Large intestine (tissue), 3 donors: ENCODE measurements at regions not wholly inside any gene's neighbourhood (a gene's known extent, or its start where the extent isn't known, plus 50 kb on each side); places are given as distances from the start of the nearest gene placed in this dataset.

Experiments used
- DNase-seq, 2 donors: peaks; one replicate each; pipeline versions ENCODE4 v3.0.0 to v3.0.0-alpha.2; 2013
- H3K27ac ChIP-seq: one replicate; pipeline ENCODE4 v1.5.1; 2013; ENCODE audit warnings: low read length
- H3K27me3 ChIP-seq: 2 replicates; pipeline ENCODE4 v1.6.1; 2013; ENCODE audit warnings: low read length; ENCODE audit not compliant: control insufficient read depth, insufficient read depth
- H3K36me3 ChIP-seq: 2 replicates; pipeline ENCODE4 v1.6.1; 2013; ENCODE audit warnings: low read length; ENCODE audit not compliant: control insufficient read depth, insufficient read depth
- H3K4me1 ChIP-seq: one replicate; pipeline ENCODE4 v1.6.1; 2013; ENCODE audit warnings: low read length; ENCODE audit not compliant: control insufficient read depth, insufficient read depth
- H3K4me3 ChIP-seq: one replicate; pipeline ENCODE4 v1.5.1; 2013; ENCODE audit warnings: low read length
- H3K9me3 ChIP-seq: one replicate; pipeline ENCODE4 v1.6.1; 2013; ENCODE audit warnings: mild to moderate bottlenecking, low read depth, low read length, moderate library complexity; ENCODE audit not compliant: control insufficient read depth
- WGBS: methylation state at CpG from one replicate; pipeline ENCODE4 v1.1.5; 2013; ENCODE audit warnings: low lambda C conversion rate; ENCODE audit not compliant: insufficient coverage; 5-methylcytosine and 5-hydroxymethylcytosine counted together

GRCh38 chr10:56298941-56299340 is 62.1 kb downstream of the ZWINT start:
- WGBS = no CpG with 5 or more reads among the region's 7 CpGs
- Histone ChIP-seq H3K27me3 (no peaks in the 10 kb centered on the region), H3K27ac (no peak overlapping the region), H3K4me1 (no peaks in the 10 kb centered on the region), H3K4me3 (no peak overlapping the region), H3K9me3 (no peaks in the 10 kb centered on the region), H3K36me3 (no peaks in the 10 kb centered on the region)
- DNase-seq = no peak

GRCh38 chr10:56296618-56297017 is 64.4 kb downstream of the ZWINT start:
- no peaks in the 10 kb centered on the region for H3K4me1 ChIP-seq
- WGBS = no CpG with 5 or more reads among the region's 1 CpG
- H3K9me3 ChIP-seq = no peaks in the 10 kb centered on the region
- no peak overlapping the region for H3K27ac ChIP-seq
- H3K27me3 ChIP-seq = no peaks in the 10 kb centered on the region
- no peak overlapping the region for H3K4me3 ChIP-seq
- DNase-seq = no peak
- H3K36me3 ChIP-seq = no peaks in the 10 kb centered on the region

- Histone ChIP-seq H3K9me3 (no peaks in the 10 kb centered on the region), H3K27ac (no peak overlapping the region), H3K4me3 (no peak overlapping the region), H3K4me1 (no peaks in the 10 kb centered on the region), H3K36me3 (no peaks in the 10 kb centered on the region), H3K27me3 (no peaks in the 10 kb centered on the region)
- no peak for DNase-seq
- 64% methylated on average over 2 of the region's 2 CpGs for WGBS
These were observed 72.7 kb downstream of the ZWINT start for GRCh38 chr10:56288403-56288802.

- H3K4me3 ChIP-seq = no peak overlapping the region
- no peaks in the 10 kb centered on the region for H3K4me1 ChIP-seq
- H3K9me3 ChIP-seq = no peaks in the 10 kb centered on the region
- H3K27me3 ChIP-seq = no peaks in the 10 kb centered on the region
- no peak overlapping the region for H3K27ac ChIP-seq
- no peak for DNase-seq
- H3K36me3 ChIP-seq = no peaks in the 10 kb centered on the region
These were observed 75.0 kb downstream of the ZWINT start for GRCh38 chr10:56286096-56286495.

- Histone ChIP-seq H3K4me1 (no peaks in the 10 kb centered on the region), H3K36me3 (no peaks in the 10 kb centered on the region), H3K27ac (no peak overlapping the region), H3K27me3 (no peaks in the 10 kb centered on the region), H3K4me3 (no peak overlapping the region), H3K9me3 (no peaks in the 10 kb centered on the region)
- DNase-seq = no peak
These were observed 81.8 kb downstream of the ZWINT start for GRCh38 chr10:56279270-56279669.

- 50% methylated on average over 1 of the region's 1 CpG for WGBS
- no peaks in the 10 kb centered on the region for H3K4me1 ChIP-seq
- no peaks in the 10 kb centered on the region for H3K9me3 ChIP-seq
- H3K27ac ChIP-seq = no peak overlapping the region
- no peaks in the 10 kb centered on the region for H3K27me3 ChIP-seq
- H3K36me3 ChIP-seq = no peaks in the 10 kb centered on the region
- H3K4me3 ChIP-seq = no peak overlapping the region
- no peak for DNase-seq
These were observed 91.9 kb downstream of the ZWINT start for GRCh38 chr10:56269181-56269580.

- no peaks in the 10 kb centered on the region for H3K27me3 ChIP-seq
- H3K4me3 ChIP-seq = no peak overlapping the region
- DNase-seq = no peak
- H3K9me3 ChIP-seq = no peaks in the 10 kb centered on the region
- no CpG with 5 or more reads among the region's 1 CpG for WGBS
- H3K36me3 ChIP-seq = no peaks in the 10 kb centered on the region
- no peak overlapping the region for H3K27ac ChIP-seq
- no peaks in the 10 kb centered on the region for H3K4me1 ChIP-seq
These were observed 94.9 kb downstream of the ZWINT start for GRCh38 chr10:56266120-56266519.

GRCh38 chr10:56258991-56259390 is 102.1 kb downstream of the ZWINT start:
- Histone ChIP-seq H3K4me1 (no peaks in the 10 kb centered on the region), H3K27ac (no peak overlapping the region), H3K9me3 (no peaks in the 10 kb centered on the region), H3K4me3 (no peak overlapping the region), H3K36me3 (no peaks in the 10 kb centered on the region), H3K27me3 (no peaks in the 10 kb centered on the region)
- no peak for DNase-seq

GRCh38 chr10:56258378-56258777 is 102.7 kb downstream of the ZWINT start:
- Histone ChIP-seq H3K36me3 (no peaks in the 10 kb centered on the region), H3K9me3 (no peaks in the 10 kb centered on the region), H3K27ac (no peak overlapping the region), H3K4me3 (no peak overlapping the region), H3K27me3 (no peaks in the 10 kb centered on the region), H3K4me1 (no peaks in the 10 kb centered on the region)
- 100% methylated on average over 1 of the region's 2 CpGs for WGBS
- DNase-seq = no peak

GRCh38 chr10:56255298-56255697 is 105.8 kb downstream of the ZWINT start:
- H3K4me3 ChIP-seq = no peak overlapping the region
- WGBS = no CpG with 5 or more reads among the region's 8 CpGs
- no peaks in the 10 kb centered on the region for H3K4me1 ChIP-seq
- H3K27ac ChIP-seq = no peak overlapping the region
- H3K27me3 ChIP-seq = no peaks in the 10 kb centered on the region
- H3K9me3 ChIP-seq = no peaks in the 10 kb centered on the region
- no peak for DNase-seq
- no peaks in the 10 kb centered on the region for H3K36me3 ChIP-seq

GRCh38 chr10:56240471-56240870 is 120.6 kb downstream of the ZWINT start:
- H3K4me1 ChIP-seq = no peaks in the 10 kb centered on the region
- WGBS = 71% methylated on average over 2 of the region's 5 CpGs
- no peak for DNase-seq
- H3K9me3 ChIP-seq = no peaks in the 10 kb centered on the region
- H3K27me3 ChIP-seq = no peaks in the 10 kb centered on the region
- H3K4me3 ChIP-seq = no peak overlapping the region
- no peak overlapping the region for H3K27ac ChIP-seq
- no peaks in the 10 kb centered on the region for H3K36me3 ChIP-seq
